Transverse colon (tissue), 3 donors: ENCODE measurements at regions not wholly inside any gene's neighbourhood (a gene's known extent, or its start where the extent isn't known, plus 50 kb on each side); places are given as distances from the start of the nearest gene placed in this dataset.

Source experiments
- CTCF ChIP-seq, 5 experiments: fragments of 200-600 bp in 3 of 5; fragments of 450-650 bp in 2 of 5; sonication (generic) in 3 of 5; IDR thresholded peaks; 1 replicate in 2 of 5; 2 replicates in 3 of 5; pipeline ENCODE4 v1.5.1; 2016 to 2017; ENCODE audit warnings: antibody characterized with exemption in 5 of 5, inconsistent platforms in 3 of 5, mild to moderate bottlenecking in 2 of 5, moderate library complexity in 1 of 5
- EP300 ChIP-seq: sonication (generic); formaldehyde crosslinking; IDR thresholded peaks from one replicate; pipeline ENCODE4 v1.6.1; 2017; ENCODE audit warnings: antibody characterized with exemption, low read depth
- POLR2A ChIP-seq: fragments of 450-650 bp; IDR thresholded peaks from one replicate; pipeline ENCODE4 v1.6.1; 2016; ENCODE audit warnings: antibody characterized with exemption, mild to moderate bottlenecking, moderate library complexity

- TF ChIP-seq CTCF (IDR thresholded peaks at IDR 0.05) = no peak
- TF ChIP-seq EP300 = no peak
- TF ChIP-seq POLR2A = no peak
Measured at GRCh38 chr10:100621360-100622205, 85.8 kb downstream of the HIF1AN start.
